H1 (cell line): ENCODE measurements at regions not wholly inside any gene's neighbourhood (a gene's known extent, or its start where the extent isn't known, plus 50 kb on each side); places are given as distances from the start of the nearest gene placed in this dataset.

Experiments
- MAFK ChIP-seq: IDR thresholded peaks from 2 replicates; pipeline ENCODE4 v1.6.1; 2012; ENCODE audit warnings: low read depth, mild to moderate bottlenecking, improper control_type of control experiment, low read length
- POLR2A ChIP-seq, 2 experiments: IDR thresholded peaks; 1 replicate in 1 of 2; 2 replicates in 1 of 2; pipeline ENCODE4 v1.6.1; 2011; ENCODE audit warnings: low read depth in 2 of 2, low read length in 2 of 2, mild to moderate bottlenecking in 2 of 2; ENCODE audit errors: control extremely low read depth in 1 of 2
- SUZ12 ChIP-seq: fragments of 200-600 bp; sonication (generic); IDR thresholded peaks from 2 replicates; pipeline ENCODE4 v1.6.1; 2012; ENCODE audit warnings: mild to moderate bottlenecking, inconsistent platforms, low read length, moderate library complexity, mixed read lengths
- TAF1 ChIP-seq: IDR thresholded peaks from 2 replicates; pipeline ENCODE4 v1.6.1; 2011; ENCODE audit warnings: mild to moderate bottlenecking, low read depth, low read length
- TF ChIP-seq, protein P1 (sequence below): IDR thresholded peaks from 2 replicates; pipeline ENCODE4 v1.6.1; 2012; ENCODE audit warnings: inconsistent platforms

DNA sequence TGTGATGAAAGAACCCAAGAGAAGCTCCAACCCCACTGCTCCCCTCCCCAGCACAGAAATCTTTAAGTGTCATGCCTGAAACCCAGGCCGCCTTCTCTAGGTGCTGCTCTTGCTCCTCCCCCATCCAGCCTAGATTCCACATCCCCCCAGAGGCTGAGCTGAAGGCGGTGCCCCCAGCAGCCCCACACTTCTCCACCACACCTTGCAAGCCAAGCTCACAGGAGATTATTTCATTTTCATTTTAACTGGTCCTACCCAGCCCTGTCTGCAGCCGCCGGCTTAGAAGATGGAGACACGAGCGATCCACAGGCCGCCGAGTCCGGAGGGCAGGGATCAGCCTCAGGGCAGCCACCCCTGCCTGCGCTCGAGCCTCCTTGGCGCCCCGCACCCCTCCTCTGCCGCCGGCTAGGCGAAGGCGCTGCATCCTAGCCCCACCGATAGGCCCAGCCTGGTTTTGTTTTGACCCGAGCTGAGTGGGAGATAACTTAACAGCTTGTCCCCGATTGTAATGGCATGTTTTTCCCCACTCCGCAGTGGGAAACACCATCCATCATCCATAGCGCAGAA lies 125.3 kb downstream of the RBFOX3 start:
- TF ChIP-seq, protein P1, sequence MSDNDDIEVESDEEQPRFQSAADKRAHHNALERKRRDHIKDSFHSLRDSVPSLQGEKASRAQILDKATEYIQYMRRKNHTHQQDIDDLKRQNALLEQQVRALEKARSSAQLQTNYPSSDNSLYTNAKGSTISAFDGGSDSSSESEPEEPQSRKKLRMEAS: no peak
- TF ChIP-seq MAFK (no peak), SUZ12 (no peak), POLR2A (IDR thresholded peaks at IDR 0.05; ENCODE audit: control extremely low read depth in 1 of 2, low read depth in 2 of 2, low read length in 2 of 2) (no peak), TAF1 (no peak)
